Osteoblast (primary cell): ENCODE measurements at regions not wholly inside any gene's neighbourhood (a gene's known extent, or its start where the extent isn't known, plus 50 kb on each side); places are given as distances from the start of the nearest gene placed in this dataset.

Source experiments
- DNase-seq: peaks from one replicate; pipeline ENCODE4 v3.0.0; 2011; ENCODE audit warnings: low spot score, mixed read lengths; ENCODE audit not compliant: insufficient read length; ENCODE audit errors: missing footprints
- H2AFZ ChIP-seq: 2 replicates; pipeline ENCODE4 v1.6.0; 2011; ENCODE audit warnings: mild to moderate bottlenecking, low read length
- H3K27ac ChIP-seq: 2 replicates; pipeline ENCODE4 v1.5.1; 2011; ENCODE audit warnings: mild to moderate bottlenecking, low read depth, low read length, moderate library complexity
- H3K27me3 ChIP-seq: 2 replicates; pipeline ENCODE4 v1.6.0; 2012; ENCODE audit warnings: mild to moderate bottlenecking, control low read depth, inconsistent platforms, low read length, moderate library complexity; ENCODE audit not compliant: insufficient read depth
- H3K36me3 ChIP-seq: 2 replicates; pipeline ENCODE4 v1.5.1; 2011; ENCODE audit warnings: mild to moderate bottlenecking, low read length, control low read depth, moderate library complexity; ENCODE audit not compliant: insufficient read depth
- H3K4me1 ChIP-seq: 2 replicates; pipeline ENCODE4 v1.5.1; 2011; ENCODE audit warnings: mild to moderate bottlenecking, low read length, control low read depth, moderate library complexity; ENCODE audit not compliant: insufficient read depth
- H3K4me2 ChIP-seq: 2 replicates; pipeline ENCODE4 v1.6.0; 2011; ENCODE audit warnings: mild to moderate bottlenecking, low read length; ENCODE audit not compliant: insufficient read depth
- H3K4me3 ChIP-seq: fragments of 200-600 bp; sonication (generic); 3 replicates; pipeline ENCODE4 v1.5.1; 2012; ENCODE audit warnings: mild to moderate bottlenecking, low read length, inconsistent platforms; ENCODE audit not compliant: insufficient read depth
- H3K79me2 ChIP-seq: 2 replicates; pipeline ENCODE4 v1.6.0; 2012; ENCODE audit warnings: mild to moderate bottlenecking, low read length, control low read depth, inconsistent platforms; ENCODE audit not compliant: insufficient read depth
- H3K9me3 ChIP-seq: 2 replicates; pipeline ENCODE4 v1.5.1; 2011; ENCODE audit warnings: low read depth, low read length, control low read depth
- H4K20me1 ChIP-seq: 2 replicates; pipeline ENCODE4 v1.6.0; 2012; ENCODE audit warnings: mild to moderate bottlenecking, low read length, control low read depth; ENCODE audit not compliant: insufficient read depth
- TF ChIP-seq, protein P1 (sequence below): IDR thresholded peaks from 2 replicates; pipeline ENCODE4 v1.5.1; 2011; ENCODE audit warnings: mild to moderate bottlenecking, low read depth, low read length, moderate library complexity; ENCODE audit errors: extremely low read depth

DNA sequence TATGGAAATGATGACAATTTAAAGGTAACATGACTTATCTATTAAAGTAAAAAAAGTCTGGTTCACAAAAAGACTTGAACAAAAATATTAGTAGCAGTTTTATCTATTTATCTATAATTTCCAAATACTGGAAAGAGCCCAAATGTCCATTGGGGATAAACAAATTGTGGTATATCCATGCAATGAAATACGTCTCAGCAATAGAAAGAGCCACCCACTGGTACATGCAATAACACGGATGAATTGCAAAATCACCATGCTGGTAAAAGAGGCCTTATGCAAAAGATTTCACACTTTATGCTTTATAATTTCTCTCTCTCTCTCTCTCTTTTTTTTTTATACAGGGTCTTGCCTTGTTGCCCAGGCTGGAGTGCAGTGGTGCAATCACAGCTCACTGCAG is 91.4 kb upstream of the ASAP2 start:
- H3K27ac ChIP-seq: no peak overlapping the region
- no peaks in the 10 kb centered on the region for H3K79me2 ChIP-seq
- no peaks in the 10 kb centered on the region for H3K36me3 ChIP-seq
- no peaks in the 10 kb centered on the region for H3K9me3 ChIP-seq
- no peak overlapping the region for H2AFZ ChIP-seq
- H3K27me3 ChIP-seq: no peaks in the 10 kb centered on the region
- DNase-seq: no peak
- H3K4me3 ChIP-seq: no peak overlapping the region
- H3K4me1 ChIP-seq: peaks cover 15% of the 10 kb centered on the region
- no peak overlapping the region for H3K4me2 ChIP-seq
- TF ChIP-seq, protein P1, sequence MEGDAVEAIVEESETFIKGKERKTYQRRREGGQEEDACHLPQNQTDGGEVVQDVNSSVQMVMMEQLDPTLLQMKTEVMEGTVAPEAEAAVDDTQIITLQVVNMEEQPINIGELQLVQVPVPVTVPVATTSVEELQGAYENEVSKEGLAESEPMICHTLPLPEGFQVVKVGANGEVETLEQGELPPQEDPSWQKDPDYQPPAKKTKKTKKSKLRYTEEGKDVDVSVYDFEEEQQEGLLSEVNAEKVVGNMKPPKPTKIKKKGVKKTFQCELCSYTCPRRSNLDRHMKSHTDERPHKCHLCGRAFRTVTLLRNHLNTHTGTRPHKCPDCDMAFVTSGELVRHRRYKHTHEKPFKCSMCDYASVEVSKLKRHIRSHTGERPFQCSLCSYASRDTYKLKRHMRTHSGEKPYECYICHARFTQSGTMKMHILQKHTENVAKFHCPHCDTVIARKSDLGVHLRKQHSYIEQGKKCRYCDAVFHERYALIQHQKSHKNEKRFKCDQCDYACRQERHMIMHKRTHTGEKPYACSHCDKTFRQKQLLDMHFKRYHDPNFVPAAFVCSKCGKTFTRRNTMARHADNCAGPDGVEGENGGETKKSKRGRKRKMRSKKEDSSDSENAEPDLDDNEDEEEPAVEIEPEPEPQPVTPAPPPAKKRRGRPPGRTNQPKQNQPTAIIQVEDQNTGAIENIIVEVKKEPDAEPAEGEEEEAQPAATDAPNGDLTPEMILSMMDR: no peak
- no peaks in the 10 kb centered on the region for H4K20me1 ChIP-seq

DNA sequence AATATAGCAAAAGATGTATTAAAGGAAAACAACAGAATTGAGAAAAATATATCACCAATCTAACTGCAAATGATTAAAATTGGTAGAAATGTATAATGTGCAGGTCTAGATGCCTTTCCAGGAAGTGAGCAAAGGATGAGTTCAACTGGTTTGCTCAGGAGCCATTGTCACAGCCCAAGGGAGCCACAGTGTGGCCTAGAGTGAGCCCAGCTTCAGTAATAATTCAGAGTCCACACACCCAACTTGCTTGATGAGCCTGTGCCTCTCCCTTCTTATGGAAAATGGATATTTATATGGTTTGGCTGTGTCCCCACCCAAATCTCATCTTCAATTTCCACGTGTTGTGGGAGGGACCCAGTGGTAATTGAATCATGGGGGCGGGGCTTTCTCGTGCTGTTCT is 92.2 kb upstream of the ASAP2 start:
- no peaks in the 10 kb centered on the region for H3K27me3 ChIP-seq
- H3K9me3 ChIP-seq: no peaks in the 10 kb centered on the region
- no peak for DNase-seq
- no peaks in the 10 kb centered on the region for H4K20me1 ChIP-seq
- H3K79me2 ChIP-seq: no peaks in the 10 kb centered on the region
- H3K4me1 ChIP-seq: peaks cover 15% of the 10 kb centered on the region
- H2AFZ ChIP-seq: no peak overlapping the region
- no peak overlapping the region for H3K4me3 ChIP-seq
- H3K4me2 ChIP-seq: no peak overlapping the region
- TF ChIP-seq, protein P1: peak; percentile 23
- H3K36me3 ChIP-seq: no peaks in the 10 kb centered on the region
- no peak overlapping the region for H3K27ac ChIP-seq

DNA sequence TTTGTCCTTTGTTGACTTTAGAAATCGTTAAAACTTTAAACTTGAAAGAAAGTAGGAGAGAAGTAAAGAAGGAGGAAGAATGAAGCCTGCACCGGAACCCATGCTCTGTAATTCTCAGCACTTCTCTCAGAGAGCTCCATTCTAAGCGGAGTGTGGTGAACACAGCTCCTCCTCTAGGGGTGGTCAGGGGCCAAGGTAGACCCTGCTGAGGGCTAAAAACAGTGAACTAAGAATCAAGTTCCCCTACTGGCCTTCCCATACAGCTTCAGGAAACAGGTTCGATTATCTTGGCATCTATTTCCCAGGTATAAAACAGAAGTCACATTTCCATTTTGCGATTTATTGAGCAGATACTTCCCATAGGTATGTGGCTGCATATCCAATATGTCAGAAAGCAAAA is 92.7 kb upstream of the ASAP2 start:
- Histone ChIP-seq H3K27ac (no peak overlapping the region), H4K20me1 (no peaks in the 10 kb centered on the region), H3K27me3 (no peaks in the 10 kb centered on the region), H3K4me1 (peaks cover 15% of the 10 kb centered on the region), H3K36me3 (no peaks in the 10 kb centered on the region), H3K4me3 (no peak overlapping the region), H3K9me3 (no peaks in the 10 kb centered on the region), H3K4me2 (no peak overlapping the region), H3K79me2 (no peaks in the 10 kb centered on the region), H2AFZ (no peak overlapping the region)
- DNase-seq: no peak
- TF ChIP-seq, protein P1: no peak

DNA sequence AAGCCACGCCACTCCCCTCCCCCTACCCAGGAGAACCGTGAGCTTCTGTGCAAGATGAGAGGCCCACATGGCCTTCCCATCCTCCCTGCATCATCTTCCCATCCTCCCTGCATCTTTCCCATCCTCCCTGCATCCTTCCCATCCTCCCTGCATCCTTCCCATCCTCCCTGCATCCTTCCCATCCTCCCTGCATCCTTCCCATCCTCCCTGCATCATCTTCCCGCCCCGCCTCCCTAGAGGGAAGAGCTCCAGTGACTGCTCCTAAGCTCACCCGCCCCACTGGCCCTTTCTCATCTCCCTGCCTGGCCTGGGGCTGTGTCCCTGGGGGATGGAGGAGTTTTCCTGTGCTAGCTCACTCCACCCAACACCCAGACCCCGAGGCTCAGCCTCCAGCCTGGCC is 93.3 kb upstream of the ASAP2 start:
- TF ChIP-seq, protein P1: no peak
- no peak for DNase-seq
- Histone ChIP-seq H3K27me3 (no peaks in the 10 kb centered on the region), H2AFZ (no peak overlapping the region), H3K4me3 (no peak overlapping the region), H3K36me3 (no peaks in the 10 kb centered on the region), H3K9me3 (no peaks in the 10 kb centered on the region), H3K27ac (no peak overlapping the region), H3K4me1 (peaks cover 15% of the 10 kb centered on the region), H3K4me2 (no peak overlapping the region), H4K20me1 (no peaks in the 10 kb centered on the region), H3K79me2 (no peaks in the 10 kb centered on the region)
